Astrocyte (in vitro differentiated cells and primary cell): ENCODE measurements at regions not wholly inside any gene's neighbourhood (a gene's known extent, or its start where the extent isn't known, plus 50 kb on each side); places are given as distances from the start of the nearest gene placed in this dataset.

Experiments
- DNase-seq: peaks from one replicate; pipeline ENCODE4 v3.0.0-alpha.2; 2010; ENCODE audit warnings: low read depth
- FAIRE-seq: peaks from 2 replicates; lab custom pipeline; 2011; peaks lifted over from hg19 to GRCh38; lab: Jason Lieb, UNC
- H2AFZ ChIP-seq: 2 replicates; pipeline ENCODE4 v1.6.0; 2012; ENCODE audit warnings: low read depth, low read length, inconsistent platforms
- H3K27ac ChIP-seq: 2 replicates; pipeline ENCODE4 v1.5.1; 2011; ENCODE audit warnings: low read depth, low read length, inconsistent platforms
- H3K27me3 ChIP-seq: 2 replicates; pipeline ENCODE4 v1.6.0; 2011; ENCODE audit warnings: low read length, inconsistent platforms; ENCODE audit not compliant: insufficient read depth
- H3K36me3 ChIP-seq: 2 replicates; pipeline ENCODE4 v1.5.1; 2011; ENCODE audit warnings: low read length, inconsistent platforms; ENCODE audit not compliant: insufficient read depth
- H3K4me1 ChIP-seq: 2 replicates; pipeline ENCODE4 v1.5.1; 2011; ENCODE audit warnings: low read length, inconsistent platforms; ENCODE audit not compliant: insufficient read depth
- H3K4me2 ChIP-seq: 2 replicates; pipeline ENCODE4 v1.6.0; 2012; ENCODE audit warnings: low read length, inconsistent platforms
- H3K4me3 ChIP-seq: 2 replicates; pipeline ENCODE4 v1.5.1; 2011; ENCODE audit warnings: low read depth, mild to moderate bottlenecking, low read length, inconsistent platforms; ENCODE audit not compliant: insufficient read depth
- H3K79me2 ChIP-seq: 2 replicates; pipeline ENCODE4 v1.6.0; 2012; ENCODE audit warnings: mild to moderate bottlenecking, low read length, inconsistent platforms; ENCODE audit not compliant: insufficient read depth
- H3K9ac ChIP-seq: 2 replicates; pipeline ENCODE4 v1.6.0; 2012; ENCODE audit warnings: mild to moderate bottlenecking, low read length, inconsistent platforms
- H3K9me3 ChIP-seq: 2 replicates; pipeline ENCODE4 v1.5.1; 2012; ENCODE audit warnings: low read depth, mild to moderate bottlenecking, low read length, inconsistent platforms; ENCODE audit not compliant: insufficient read depth
- H4K20me1 ChIP-seq: 2 replicates; pipeline ENCODE4 v1.6.0; 2012; ENCODE audit warnings: low read length, inconsistent platforms; ENCODE audit not compliant: insufficient read depth
- H3K27ac Mint-ChIP-seq: one replicate; pipeline ENCODE4 v1.8.0; 2021; ENCODE audit warnings: mild to moderate bottlenecking, mixed read lengths; ENCODE audit not compliant: unreplicated experiment
- H3K27me3 Mint-ChIP-seq: one replicate; pipeline ENCODE4 v1.8.0; 2021; ENCODE audit warnings: low read depth, mixed read lengths; ENCODE audit not compliant: unreplicated experiment
- H3K36me3 Mint-ChIP-seq: one replicate; pipeline ENCODE4 v1.8.0; 2021; ENCODE audit warnings: low read depth, mixed read lengths; ENCODE audit not compliant: unreplicated experiment
- H3K4me1 Mint-ChIP-seq: one replicate; pipeline ENCODE4 v1.8.0; 2021; ENCODE audit warnings: low read depth, mixed read lengths; ENCODE audit not compliant: unreplicated experiment
- H3K4me3 Mint-ChIP-seq: one replicate; pipeline ENCODE4 v1.8.0; 2021; ENCODE audit warnings: mild to moderate bottlenecking, moderate library complexity, mixed read lengths; ENCODE audit not compliant: unreplicated experiment
- H3K9me3 Mint-ChIP-seq: one replicate; pipeline ENCODE4 v1.8.0; 2021; ENCODE audit warnings: mild to moderate bottlenecking, mixed read lengths; ENCODE audit not compliant: unreplicated experiment
- EZH2 ChIP-seq: IDR thresholded peaks from 2 replicates; pipeline ENCODE4 v1.6.1; 2012; ENCODE audit warnings: mild to moderate bottlenecking, low read length, inconsistent platforms; ENCODE audit not compliant: insufficient read depth
- TF ChIP-seq, protein P1 (sequence below): IDR thresholded peaks from 2 replicates; pipeline ENCODE4 v1.5.1; 2011; ENCODE audit warnings: low read depth, mild to moderate bottlenecking, inconsistent platforms, low read length, moderate library complexity; ENCODE audit not compliant: insufficient read depth

DNA sequence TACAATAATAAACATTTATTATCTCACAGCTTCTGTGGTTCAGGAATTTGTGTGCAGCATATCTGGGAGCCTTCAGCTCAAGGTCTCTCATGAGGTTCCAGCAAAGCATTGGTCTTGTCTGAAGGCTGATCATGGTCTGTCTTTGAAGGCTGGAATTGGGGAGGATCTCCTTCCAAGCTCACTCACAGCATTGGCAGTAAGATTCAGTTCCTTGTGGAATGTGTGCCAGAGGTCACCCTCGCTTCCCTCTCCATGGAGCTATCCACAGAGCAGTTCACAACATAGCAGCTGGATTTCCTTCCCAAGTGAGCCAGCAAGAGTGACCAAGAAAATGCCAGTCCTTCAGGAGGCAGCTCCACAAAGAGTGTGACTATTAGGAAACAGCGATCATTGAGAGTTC is 202.2 kb upstream of the ST6GAL2 start:
- H3K27me3 Mint-ChIP-seq, result no peaks in the 10 kb centered on the region
- FAIRE-seq (no peak), DNase-seq (no peak)
- no peak overlapping the region for H3K27ac ChIP-seq
- H3K27ac Mint-ChIP-seq, result no peak overlapping the region
- no peaks in the 10 kb centered on the region for H3K79me2 ChIP-seq
- no peaks in the 10 kb centered on the region for H3K9me3 Mint-ChIP-seq
- no peak overlapping the region for H3K4me2 ChIP-seq
- H3K4me1 ChIP-seq, result no peaks in the 10 kb centered on the region
- H2AFZ ChIP-seq, result no peak overlapping the region
- H3K36me3 Mint-ChIP-seq, result no peaks in the 10 kb centered on the region
- TF ChIP-seq, protein P1, sequence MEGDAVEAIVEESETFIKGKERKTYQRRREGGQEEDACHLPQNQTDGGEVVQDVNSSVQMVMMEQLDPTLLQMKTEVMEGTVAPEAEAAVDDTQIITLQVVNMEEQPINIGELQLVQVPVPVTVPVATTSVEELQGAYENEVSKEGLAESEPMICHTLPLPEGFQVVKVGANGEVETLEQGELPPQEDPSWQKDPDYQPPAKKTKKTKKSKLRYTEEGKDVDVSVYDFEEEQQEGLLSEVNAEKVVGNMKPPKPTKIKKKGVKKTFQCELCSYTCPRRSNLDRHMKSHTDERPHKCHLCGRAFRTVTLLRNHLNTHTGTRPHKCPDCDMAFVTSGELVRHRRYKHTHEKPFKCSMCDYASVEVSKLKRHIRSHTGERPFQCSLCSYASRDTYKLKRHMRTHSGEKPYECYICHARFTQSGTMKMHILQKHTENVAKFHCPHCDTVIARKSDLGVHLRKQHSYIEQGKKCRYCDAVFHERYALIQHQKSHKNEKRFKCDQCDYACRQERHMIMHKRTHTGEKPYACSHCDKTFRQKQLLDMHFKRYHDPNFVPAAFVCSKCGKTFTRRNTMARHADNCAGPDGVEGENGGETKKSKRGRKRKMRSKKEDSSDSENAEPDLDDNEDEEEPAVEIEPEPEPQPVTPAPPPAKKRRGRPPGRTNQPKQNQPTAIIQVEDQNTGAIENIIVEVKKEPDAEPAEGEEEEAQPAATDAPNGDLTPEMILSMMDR, result no peak
- no peak for TF ChIP-seq EZH2
- peaks cover 2% of the 10 kb centered on the region for H3K27me3 ChIP-seq
- no peaks in the 10 kb centered on the region for H4K20me1 ChIP-seq
- no peaks in the 10 kb centered on the region for H3K9me3 ChIP-seq
- H3K4me3 ChIP-seq, result no peak overlapping the region
- H3K4me3 Mint-ChIP-seq, result no peak overlapping the region
- peaks cover 16% of the 10 kb centered on the region for H3K4me1 Mint-ChIP-seq
- H3K9ac ChIP-seq, result no peak overlapping the region
- no peaks in the 10 kb centered on the region for H3K36me3 ChIP-seq

DNA sequence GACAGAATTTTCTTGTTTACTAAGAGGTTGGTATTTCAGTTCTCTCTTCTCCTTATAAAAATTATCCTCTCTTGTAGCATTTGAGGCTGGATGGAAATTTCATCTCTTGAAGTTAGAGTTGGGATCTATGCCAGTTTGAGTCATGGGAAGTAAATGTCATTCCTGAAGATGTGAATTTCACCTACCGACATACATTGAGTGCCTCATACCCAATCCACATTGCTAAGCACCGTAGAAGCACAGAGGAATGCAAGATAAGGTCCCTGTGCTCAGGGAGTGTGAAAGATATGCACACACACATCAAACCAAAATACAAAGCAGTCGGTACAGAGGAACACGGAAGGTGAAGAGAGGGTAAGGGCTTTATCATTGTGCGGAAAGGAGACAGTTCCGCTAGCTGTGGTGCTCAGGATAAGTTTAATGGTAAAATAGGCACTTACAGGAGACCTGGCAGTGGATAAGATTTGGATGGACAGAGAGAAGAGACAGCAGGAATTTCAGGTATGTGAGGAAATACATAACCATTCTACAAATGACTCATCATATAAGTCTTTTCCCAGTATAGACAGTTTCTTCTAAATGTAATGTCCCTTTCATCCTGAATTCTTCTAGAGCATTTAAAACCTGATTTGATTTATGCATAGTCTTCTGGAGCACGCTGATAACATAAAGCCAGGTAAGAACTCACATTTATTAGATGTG is 205.3 kb upstream of the ST6GAL2 start:
- no peak overlapping the region for H3K4me3 ChIP-seq
- H3K4me3 Mint-ChIP-seq, result no peak overlapping the region
- H4K20me1 ChIP-seq, result no peaks in the 10 kb centered on the region
- H3K36me3 ChIP-seq, result no peaks in the 10 kb centered on the region
- H3K9me3 ChIP-seq, result no peaks in the 10 kb centered on the region
- H3K36me3 Mint-ChIP-seq, result no peaks in the 10 kb centered on the region
- H3K27ac Mint-ChIP-seq, result peak overlapping the region; percentile 4
- DNase-seq (peak; percentile 24), FAIRE-seq (peak; percentile 55)
- TF ChIP-seq EZH2, result no peak
- TF ChIP-seq, protein P1, result no peak
- H3K27me3 ChIP-seq, result no peaks in the 10 kb centered on the region
- peak overlapping the region; percentile 57 for H3K4me2 ChIP-seq
- no peak overlapping the region for H3K9ac ChIP-seq
- H3K4me1 ChIP-seq, result no peaks in the 10 kb centered on the region
- no peak overlapping the region for H2AFZ ChIP-seq
- no peaks in the 10 kb centered on the region for H3K27me3 Mint-ChIP-seq
- H3K4me1 Mint-ChIP-seq, result peaks cover 16% of the 10 kb centered on the region
- H3K79me2 ChIP-seq, result no peaks in the 10 kb centered on the region
- no peaks in the 10 kb centered on the region for H3K9me3 Mint-ChIP-seq
- peak overlapping the region; percentile 8 for H3K27ac ChIP-seq

DNA sequence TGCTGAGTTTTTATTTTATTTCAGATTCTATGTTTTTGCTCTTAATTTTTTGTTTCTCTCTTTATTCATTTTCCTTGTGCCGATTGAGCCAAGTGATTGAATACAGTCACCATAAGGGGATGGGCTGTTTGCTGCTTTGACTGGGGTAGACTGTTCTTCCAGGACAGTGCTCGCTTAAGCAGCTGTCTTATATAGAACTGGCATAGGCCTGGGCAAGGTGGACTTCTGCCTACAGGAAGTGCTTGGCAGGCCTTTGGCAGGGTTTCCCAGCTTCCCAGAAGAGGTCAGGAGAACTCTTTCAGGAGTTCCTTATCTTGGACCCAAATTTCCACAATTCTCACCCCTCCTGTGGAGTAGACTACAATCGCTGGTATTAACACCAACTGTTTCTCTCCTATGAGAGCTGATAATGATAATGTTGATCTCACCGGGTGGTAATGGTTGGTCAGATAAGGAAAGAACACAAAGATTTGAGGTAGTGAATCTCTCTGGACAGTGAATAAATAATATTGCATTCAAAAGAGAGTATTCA is 207.5 kb upstream of the ST6GAL2 start:
- no peaks in the 10 kb centered on the region for H3K79me2 ChIP-seq
- H3K27ac ChIP-seq, result no peak overlapping the region
- no peaks in the 10 kb centered on the region for H3K27me3 ChIP-seq
- H3K4me3 Mint-ChIP-seq, result no peak overlapping the region
- no peak overlapping the region for H3K9ac ChIP-seq
- H3K27ac Mint-ChIP-seq, result no peak overlapping the region
- FAIRE-seq (no peak), DNase-seq (no peak)
- H4K20me1 ChIP-seq, result no peaks in the 10 kb centered on the region
- TF ChIP-seq, protein P1, result no peak
- TF ChIP-seq EZH2, result no peak
- peaks cover 3% of the 10 kb centered on the region for H3K9me3 Mint-ChIP-seq
- H2AFZ ChIP-seq, result no peak overlapping the region
- no peak overlapping the region for H3K4me3 ChIP-seq
- no peak overlapping the region for H3K4me2 ChIP-seq
- no peaks in the 10 kb centered on the region for H3K9me3 ChIP-seq
- no peaks in the 10 kb centered on the region for H3K4me1 ChIP-seq
- peaks cover 3% of the 10 kb centered on the region for H3K27me3 Mint-ChIP-seq
- no peaks in the 10 kb centered on the region for H3K36me3 Mint-ChIP-seq
- H3K4me1 Mint-ChIP-seq, result peaks cover 13% of the 10 kb centered on the region
- H3K36me3 ChIP-seq, result no peaks in the 10 kb centered on the region
